K562 (cell line): ENCODE measurements at regions not wholly inside any gene's neighbourhood (a gene's known extent, or its start where the extent isn't known, plus 50 kb on each side); places are given as distances from the start of the nearest gene placed in this dataset.
A peak's percentile ranks its signal among the peaks of the same experiment; 100 is the strongest.

Experiments used
- ATAC-seq: fragments of 200-7000 bp; cut with Tn5 transposase; 3 replicates; pipeline ENCODE4 v1.9.1; 2020; ENCODE audit warnings: moderate library complexity
- BruUV-seq: library from RNA; stranded (reverse); fragments of 400-500 nt; replicated peaks from 2 replicates; lab custom pipeline; 2021; lab: Mats Ljungman, UMichigan
- CTCF ChIA-PET: fragments of 300-600 bp; formaldehyde crosslinking; extraction: SDS; loops from one replicate; lab custom pipeline; 2021; ENCODE audit warnings: low intra/inter-chr PET ratio; lab: Yijun Ruan, JAX
- POLR2A ChIA-PET: fragments of 300-600, 350-650 bp; sonication (Branson Sonifier 250); formaldehyde crosslinking; extraction: SDS; loops from one replicate; lab custom pipeline; 2021; ENCODE audit warnings: antibody characterized with exemption, inconsistent platforms; lab: Yijun Ruan, JAX
- DNase-seq, 4 experiments: peaks; one replicate each; pipeline versions ENCODE4 v3.0.0 to v3.0.0-alpha.2; 2011 to 2018; ENCODE audit warnings: low spot score in 3 of 4, mixed read lengths in 3 of 4; ENCODE audit errors: extremely low read depth in 1 of 4
- FAIRE-seq: peaks from 2 replicates; lab custom pipeline; 2011; peaks lifted over from hg19 to GRCh38; lab: Jason Lieb, UNC
- H2AFZ ChIP-seq: 2 replicates; pipeline ENCODE4 v1.6.0; 2011; ENCODE audit warnings: low read depth, low read length, control low read depth, inconsistent platforms
- H3K27ac ChIP-seq: fragments of 200-600 bp; 3 replicates; pipeline ENCODE4 v1.8.0; 2011; ENCODE audit warnings: low read depth, mild to moderate bottlenecking, control low read depth, inconsistent platforms, low read length, moderate library complexity, mixed read lengths; ENCODE audit errors: extremely low read depth
- H3K27me3 ChIP-seq, 2 experiments: fragments of 300-600 bp in 1 of 2; 2 replicates in 1 of 2; 3 replicates in 1 of 2; pipeline versions ENCODE4 v1.6.0 to v1.8.0; 2011; ENCODE audit warnings: inconsistent platforms in 2 of 2, low read length in 2 of 2, mild to moderate bottlenecking in 1 of 2, mixed read lengths in 1 of 2, moderate library complexity in 1 of 2; ENCODE audit not compliant: control insufficient read depth in 2 of 2, insufficient read depth in 2 of 2
- H3K36me3 ChIP-seq: fragments of 300-600 bp; 3 replicates; pipeline ENCODE4 v1.8.0; 2011; ENCODE audit warnings: mild to moderate bottlenecking, low read length, inconsistent platforms; ENCODE audit not compliant: control insufficient read depth, insufficient read depth
- H3K4me1 ChIP-seq, 2 experiments: fragments of 200-600 bp in 1 of 2; replicated peaks in 1 of 2; 2 replicates in 1 of 2; 3 replicates in 1 of 2; pipeline versions ENCODE4 v1.5.1 to v1.8.0; 2011; ENCODE audit warnings: inconsistent platforms in 2 of 2, low read length in 2 of 2, mild to moderate bottlenecking in 1 of 2, mixed read lengths in 1 of 2, moderate library complexity in 1 of 2; ENCODE audit not compliant: control insufficient read depth in 2 of 2, insufficient read depth in 2 of 2
- H3K4me2 ChIP-seq: 2 replicates; pipeline ENCODE4 v1.6.1; 2011; ENCODE audit warnings: low read length, control low read depth, inconsistent platforms, mixed read lengths; ENCODE audit not compliant: insufficient read depth
- H3K4me3 ChIP-seq: fragments of 200-600 bp; sonication (generic), shearing (Covaris generic); 2 replicates; pipeline ENCODE4 v1.5.1; 2016; ENCODE audit warnings: control low read depth, inconsistent platforms
- H3K79me2 ChIP-seq: fragments of 200-600 bp; 3 replicates; pipeline ENCODE4 v1.8.0; 2011; ENCODE audit warnings: low read length, inconsistent platforms; ENCODE audit not compliant: control insufficient read depth, insufficient read depth
- H3K9ac ChIP-seq, 2 experiments: 2 replicates each; pipeline versions ENCODE4 v1.6.0 to v1.6.1; 2011; ENCODE audit warnings: low read depth in 2 of 2, low read length in 2 of 2, control low read depth in 1 of 2, inconsistent platforms in 1 of 2, mild to moderate bottlenecking in 1 of 2, mixed read lengths in 1 of 2; ENCODE audit not compliant: insufficient read depth in 1 of 2
- H3K9me1 ChIP-seq: one replicate; pipeline ENCODE4 v1.6.0; 2011; ENCODE audit warnings: inconsistent platforms, mild to moderate bottlenecking, low read length, moderate library complexity; ENCODE audit not compliant: control insufficient read depth, insufficient read depth
- H3K9me3 ChIP-seq: replicated peaks from 2 replicates; pipeline ENCODE4 v1.5.1; 2011; ENCODE audit warnings: low read depth, low read length, inconsistent platforms; ENCODE audit not compliant: control insufficient read depth, insufficient read depth
- H4K20me1 ChIP-seq: replicated peaks from 2 replicates; pipeline ENCODE4 v1.6.1; 2011; ENCODE audit warnings: low read length, inconsistent platforms, mixed read lengths; ENCODE audit not compliant: control insufficient read depth, insufficient read depth
- ATF2 ChIP-seq: sonication (generic); formaldehyde crosslinking; IDR thresholded peaks from 2 replicates; pipeline ENCODE4 v1.8.1; 2022; ENCODE audit warnings: missing genetic modification reagents
- CREBBP ChIP-seq: IDR thresholded peaks from one replicate; pipeline ENCODE4 v1.6.1; 2012; ENCODE audit warnings: low read depth, mild to moderate bottlenecking, control low read depth, inconsistent platforms, low read length
- DACH1 ChIP-seq: fragments of 450-650 bp; IDR thresholded peaks from 2 replicates; pipeline ENCODE4 v1.6.1; 2018; ENCODE audit not compliant: partially characterized antibody
- ETS2 ChIP-seq: IDR thresholded peaks from 2 replicates; pipeline ENCODE4 v1.6.1; 2016; ENCODE audit warnings: borderline replicate concordance, missing genetic modification characterization, mild to moderate bottlenecking, moderate library complexity, missing compliant biosample characterization; ENCODE audit not compliant: poor library complexity, severe bottlenecking
- MAZ ChIP-seq, 2 experiments: fragments of 450-650 bp in 1 of 2; sonication (generic) in 1 of 2; formaldehyde crosslinking; IDR thresholded peaks in 1 of 2; conservative IDR thresholded peaks in 1 of 2; 2 replicates each; pipeline versions ENCODE4 v1.4.0 to v1.5.0; 2020; ENCODE audit warnings: mild to moderate bottlenecking in 1 of 2, missing genetic modification reagents in 1 of 2
- MED1 ChIP-seq: sonication (generic); formaldehyde crosslinking; IDR thresholded peaks from 2 replicates; pipeline ENCODE4 v1.8.1; 2023; ENCODE audit warnings: missing genetic modification reagents, borderline replicate concordance
- MYC ChIP-seq, 2 experiments: fragments of 250-450 bp in 1 of 2; sonication (Bioruptor Pico) in 1 of 2; IDR thresholded peaks; 2 replicates each; pipeline versions ENCODE4 v1.5.1 to v1.6.1; 2012 to 2021; ENCODE audit warnings: low read depth in 2 of 2, borderline replicate concordance in 1 of 2, improper control_type of control experiment in 1 of 2, low read length in 1 of 2, mild to moderate bottlenecking in 1 of 2, moderate library complexity in 1 of 2
- PRPF4 ChIP-seq: fragments of 200-400 bp; formaldehyde crosslinking; IDR thresholded peaks from one replicate; pipeline ENCODE4 v1.6.1; 2017; ENCODE audit warnings: low read length, low read depth, mild to moderate bottlenecking; ENCODE audit not compliant: insufficient read depth, poor library complexity, severe bottlenecking
- SMARCA5 ChIP-seq: fragments of 450-650 bp; IDR thresholded peaks from 2 replicates; pipeline ENCODE4 v1.6.1; 2016
- SRSF1 ChIP-seq: fragments of 200-400 bp; formaldehyde crosslinking; IDR thresholded peaks from 2 replicates; pipeline ENCODE4 v1.6.1; 2017; ENCODE audit warnings: mild to moderate bottlenecking, low read depth, low read length, moderate library complexity
- ZBTB2 ChIP-seq: fragments of 450-650 bp; IDR thresholded peaks from 2 replicates; pipeline ENCODE4 v1.6.1; 2016; ENCODE audit warnings: antibody characterized with exemption
- ZNF282 ChIP-seq: sonication (generic); formaldehyde crosslinking; IDR thresholded peaks from 2 replicates; pipeline ENCODE4 v1.8.1; 2023; ENCODE audit warnings: missing genetic modification reagents
- ZNF311 ChIP-seq: fragments of 250-450 bp; sonication (Bioruptor Pico); IDR thresholded peaks from 2 replicates; pipeline ENCODE4 v1.4.0; 2020; ENCODE audit warnings: mild to moderate bottlenecking, moderate library complexity
- ZNF324 ChIP-seq: fragments of 250-450 bp; sonication (Bioruptor Pico); IDR thresholded peaks from 2 replicates; pipeline ENCODE4 v1.4.0; 2020; ENCODE audit warnings: mild to moderate bottlenecking
- WGBS: fragments of 100-300 bp; shearing (Covaris generic); methylation state at CpG from one replicate; pipeline ENCODE4 v1.1.6; 2016; ENCODE audit warnings: low coverage, mixed read lengths; ENCODE audit not compliant: insufficient coverage; ENCODE audit errors: missing lambda C conversion rate; 5-methylcytosine and 5-hydroxymethylcytosine counted together
- in situ Hi-C: fragments of 300-500 bp; cut with MboI; formaldehyde crosslinking; loops from 4 replicates; pipeline ENCODE4 v1.15.0; 2018; ENCODE audit warnings: inconsistent platforms, mixed read lengths
- intact Hi-C: fragments of 100-400 bp; cut with micrococcal nuclease; formaldehyde crosslinking; loops from 2 replicates; pipeline ENCODE4 v1.14.2; 2022
- TF ChIP-seq, protein P1 (sequence below): sonication (generic); IDR thresholded peaks from 2 replicates; pipeline ENCODE4 v1.6.1; 2016

DNA sequence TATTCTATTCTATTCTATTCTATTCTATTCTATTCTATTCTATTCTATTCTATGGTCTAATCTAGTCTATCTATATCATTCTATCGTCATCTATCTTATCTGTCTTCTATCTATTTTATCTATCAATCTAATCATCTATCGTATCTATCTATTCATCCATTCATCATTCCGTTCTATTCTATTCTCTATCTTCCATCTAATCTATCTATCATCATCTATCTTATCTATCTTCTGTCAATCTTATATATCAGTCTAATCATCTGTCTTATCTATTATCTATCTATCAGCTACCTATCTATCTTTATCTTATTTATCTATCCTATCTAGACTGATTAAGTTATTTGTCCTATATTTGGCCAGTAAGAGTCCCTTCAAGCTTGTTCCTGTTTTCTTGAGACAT, 831.5 kb upstream of the TMEM132C start:
- DNase-seq (no peak), ATAC-seq (no peak), FAIRE-seq (no peak)
- in situ Hi-C loops (no loop called here), intact Hi-C loops (no loop called here)
- Histone ChIP-seq H3K9me1 (no peaks in the 10 kb centered on the region), H3K4me1 (no peaks in the 10 kb centered on the region), H3K36me3 (no peaks in the 10 kb centered on the region), H2AFZ (no peak overlapping the region), H3K9ac (no peak overlapping the region), H3K4me3 (no peak overlapping the region), H3K27me3 (no peaks in the 10 kb centered on the region), H3K9me3 (no peaks in the 10 kb centered on the region), H3K79me2 (no peaks in the 10 kb centered on the region), H3K27ac (no peak overlapping the region), H3K4me2 (no peak overlapping the region), H4K20me1 (no peaks in the 10 kb centered on the region)
- WGBS = 0% methylated on average over 3 of the region's 3 CpGs
- ChIA-PET POLR2A (no interaction called here), CTCF (no interaction called here)
- no TSS peak for BruUV-seq
- no peak for TF ChIP-seq ZNF311 (CRISPR knock-in tag)
- no peak for TF ChIP-seq ZNF282 (CRISPR knock-in tag)
- peak; percentile 52; the same call in 1 of the 2 replicates for TF ChIP-seq ZBTB2
- no peak for TF ChIP-seq SRSF1
- no peak for TF ChIP-seq MED1
- TF ChIP-seq PRPF4 = no peak
- no peak for TF ChIP-seq ETS2 (tag)
- TF ChIP-seq DACH1 = peak; percentile 64
- TF ChIP-seq MAZ (CRISPR knock-in tag; conservative IDR thresholded peaks at IDR 0.05 in 1 of 2, IDR thresholded peaks at IDR 0.05 in 1 of 2) = no peak
- TF ChIP-seq ZNF324 (CRISPR knock-in tag) = no peak
- TF ChIP-seq CREBBP = no peak
- TF ChIP-seq ATF2 (CRISPR knock-in tag) = no peak
- TF ChIP-seq MYC (IDR thresholded peaks at IDR 0.05; ENCODE audit: low read depth, low read length) = no peak
- TF ChIP-seq MYC (CRISPR knock-in tag; IDR thresholded peaks at IDR 0.05; ENCODE audit: borderline replicate concordance, low read depth) = no peak
- no peak for TF ChIP-seq SMARCA5
- TF ChIP-seq, protein P1, sequence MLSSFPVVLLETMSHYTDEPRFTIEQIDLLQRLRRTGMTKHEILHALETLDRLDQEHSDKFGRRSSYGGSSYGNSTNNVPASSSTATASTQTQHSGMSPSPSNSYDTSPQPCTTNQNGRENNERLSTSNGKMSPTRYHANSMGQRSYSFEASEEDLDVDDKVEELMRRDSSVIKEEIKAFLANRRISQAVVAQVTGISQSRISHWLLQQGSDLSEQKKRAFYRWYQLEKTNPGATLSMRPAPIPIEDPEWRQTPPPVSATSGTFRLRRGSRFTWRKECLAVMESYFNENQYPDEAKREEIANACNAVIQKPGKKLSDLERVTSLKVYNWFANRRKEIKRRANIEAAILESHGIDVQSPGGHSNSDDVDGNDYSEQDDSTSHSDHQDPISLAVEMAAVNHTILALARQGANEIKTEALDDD = no peak
